Keratinocyte (primary cell): ENCODE measurements at regions not wholly inside any gene's neighbourhood (a gene's known extent, or its start where the extent isn't known, plus 50 kb on each side); places are given as distances from the start of the nearest gene placed in this dataset.

Source experiments
- CTCF ChIP-seq, 3 experiments: IDR thresholded peaks in 1 of 3; conservative IDR thresholded peaks in 1 of 3; optimal IDR thresholded peaks in 1 of 3; 2 replicates in 2 of 3; 3 replicates in 1 of 3; pipeline versions ENCODE3 to v1.5.1; 2011; ENCODE audit warnings: low read length in 3 of 3, mild to moderate bottlenecking in 3 of 3, moderate library complexity in 2 of 3, control low read depth in 1 of 3, inconsistent platforms in 1 of 3; ENCODE audit not compliant: insufficient read depth in 2 of 3; ENCODE audit errors: extremely low read depth in 1 of 3
- EZH2 ChIP-seq: IDR thresholded peaks from one replicate; pipeline ENCODE4 v1.6.1; 2012; ENCODE audit warnings: inconsistent platforms, mild to moderate bottlenecking, low read length, moderate library complexity

- TF ChIP-seq CTCF (optimal IDR thresholded peaks at IDR 0.05 in 1 of 3, IDR thresholded peaks at IDR 0.05 in 1 of 3, conservative IDR thresholded peaks at IDR 0.05 in 1 of 3; ENCODE audit: extremely low read depth in 1 of 3, insufficient read depth in 2 of 3, low read length in 3 of 3), result no peak
- no peak for TF ChIP-seq EZH2
Measured at GRCh38 chr2:7777668-7778067, 860.5 kb downstream of the RNF144A start.
